ENCODE measurements at regions not wholly inside any gene's neighbourhood (a gene's known extent, or its start where the extent isn't known, plus 50 kb on each side); places are given as distances from the start of the nearest gene placed in this dataset.

DNA sequence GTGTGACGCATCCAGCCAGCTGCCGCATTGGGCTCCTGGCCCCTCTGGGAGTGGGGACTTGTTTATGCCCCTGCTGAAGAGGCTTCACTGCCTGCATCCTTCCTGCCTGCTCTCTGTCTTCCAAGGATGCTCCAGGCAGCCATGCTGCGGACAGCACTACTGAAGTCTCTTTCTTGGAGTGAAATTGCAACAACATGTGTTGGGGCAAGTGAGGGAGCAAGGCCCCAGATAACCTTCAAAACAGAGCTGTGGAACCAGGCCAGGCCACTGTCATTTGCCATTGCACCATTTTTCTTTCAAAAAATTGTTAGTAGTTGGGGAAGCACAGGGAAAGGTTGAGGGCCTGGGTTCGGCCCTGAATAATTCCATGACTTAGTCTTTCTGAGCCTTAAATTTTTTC, 169.6 kb upstream of the ADRA1B start:
- TF ChIP-seq, protein P1, sequence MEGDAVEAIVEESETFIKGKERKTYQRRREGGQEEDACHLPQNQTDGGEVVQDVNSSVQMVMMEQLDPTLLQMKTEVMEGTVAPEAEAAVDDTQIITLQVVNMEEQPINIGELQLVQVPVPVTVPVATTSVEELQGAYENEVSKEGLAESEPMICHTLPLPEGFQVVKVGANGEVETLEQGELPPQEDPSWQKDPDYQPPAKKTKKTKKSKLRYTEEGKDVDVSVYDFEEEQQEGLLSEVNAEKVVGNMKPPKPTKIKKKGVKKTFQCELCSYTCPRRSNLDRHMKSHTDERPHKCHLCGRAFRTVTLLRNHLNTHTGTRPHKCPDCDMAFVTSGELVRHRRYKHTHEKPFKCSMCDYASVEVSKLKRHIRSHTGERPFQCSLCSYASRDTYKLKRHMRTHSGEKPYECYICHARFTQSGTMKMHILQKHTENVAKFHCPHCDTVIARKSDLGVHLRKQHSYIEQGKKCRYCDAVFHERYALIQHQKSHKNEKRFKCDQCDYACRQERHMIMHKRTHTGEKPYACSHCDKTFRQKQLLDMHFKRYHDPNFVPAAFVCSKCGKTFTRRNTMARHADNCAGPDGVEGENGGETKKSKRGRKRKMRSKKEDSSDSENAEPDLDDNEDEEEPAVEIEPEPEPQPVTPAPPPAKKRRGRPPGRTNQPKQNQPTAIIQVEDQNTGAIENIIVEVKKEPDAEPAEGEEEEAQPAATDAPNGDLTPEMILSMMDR (IDR thresholded peaks at IDR 0.05; ENCODE audit: borderline replicate concordance, extremely low read depth, low read length, poor library complexity, severe bottlenecking), result no peak
- no peak for TF ChIP-seq EZH2 (IDR thresholded peaks at IDR 0.05; ENCODE audit: borderline replicate concordance, low read depth, low read length, severe bottlenecking)
